Mesenchymal stem cell (in vitro differentiated cells and primary cell): ENCODE measurements at regions not wholly inside any gene's neighbourhood (a gene's known extent, or its start where the extent isn't known, plus 50 kb on each side); places are given as distances from the start of the nearest gene placed in this dataset.

Source experiments
- DNase-seq: peaks from one replicate; pipeline ENCODE4 v3.0.0-alpha.2; 2013
- H2AFZ ChIP-seq: one replicate; pipeline ENCODE4 v1.6.1; 2013; ENCODE audit warnings: low read depth, mild to moderate bottlenecking, control low read depth, inconsistent platforms, low read length, moderate library complexity
- H2AK5ac ChIP-seq: 2 replicates; pipeline ENCODE4 v1.6.1; 2013; ENCODE audit warnings: low read length, moderate library complexity, mild to moderate bottlenecking, inconsistent platforms; ENCODE audit not compliant: severe bottlenecking
- H2BK120ac ChIP-seq: one replicate; pipeline ENCODE4 v1.6.1; 2013; ENCODE audit warnings: low read depth, mild to moderate bottlenecking, inconsistent platforms, low read length, moderate library complexity
- H2BK12ac ChIP-seq, 2 experiments: one replicate each; pipeline ENCODE4 v1.6.1; 2013; ENCODE audit warnings: inconsistent platforms in 2 of 2, low read length in 2 of 2, mild to moderate bottlenecking in 2 of 2, moderate library complexity in 2 of 2, control low read depth in 1 of 2
- H2BK15ac ChIP-seq: one replicate; pipeline ENCODE4 v1.6.1; 2013; ENCODE audit warnings: mild to moderate bottlenecking, low read depth, inconsistent platforms; ENCODE audit not compliant: poor library complexity, severe bottlenecking
- H2BK5ac ChIP-seq: 2 replicates; pipeline ENCODE4 v1.6.1; 2013; ENCODE audit warnings: low read depth, mild to moderate bottlenecking, low read length, control low read depth, inconsistent platforms; ENCODE audit not compliant: poor library complexity, severe bottlenecking
- H3K14ac ChIP-seq, 2 experiments: one replicate each; pipeline ENCODE4 v1.6.1; 2013; ENCODE audit warnings: inconsistent platforms in 2 of 2, low read length in 2 of 2, control low read depth in 1 of 2, mild to moderate bottlenecking in 1 of 2, moderate library complexity in 1 of 2
- H3K18ac ChIP-seq, 2 experiments: one replicate each; pipeline ENCODE4 v1.6.1; 2013; ENCODE audit warnings: inconsistent platforms in 2 of 2, low read length in 2 of 2, control low read depth in 1 of 2, low read depth in 1 of 2, mild to moderate bottlenecking in 1 of 2
- H3K23ac ChIP-seq, 2 experiments: one replicate each; pipeline ENCODE4 v1.6.1; 2013; ENCODE audit warnings: inconsistent platforms in 2 of 2, low read length in 2 of 2, mild to moderate bottlenecking in 2 of 2, moderate library complexity in 2 of 2, control low read depth in 1 of 2
- H3K27ac ChIP-seq: 2 replicates; pipeline ENCODE4 v1.5.1; 2013; ENCODE audit warnings: mild to moderate bottlenecking, moderate library complexity, low read length, control low read depth, inconsistent platforms; ENCODE audit not compliant: poor library complexity, severe bottlenecking
- H3K27me3 ChIP-seq, 2 experiments: 2 replicates each; pipeline versions ENCODE4 v1.6.1 to v1.7.0; 2013; ENCODE audit warnings: low read length in 2 of 2, mild to moderate bottlenecking in 2 of 2, moderate library complexity in 2 of 2, control low read depth in 1 of 2, inconsistent platforms in 1 of 2; ENCODE audit not compliant: control insufficient read depth in 1 of 2, insufficient read depth in 1 of 2
- H3K36me3 ChIP-seq, 2 experiments: 2 replicates each; pipeline versions ENCODE4 v1.6.1 to v1.7.0; 2013; ENCODE audit warnings: low read length in 2 of 2, control low read depth in 1 of 2, inconsistent platforms in 1 of 2, low read depth in 1 of 2, mild to moderate bottlenecking in 1 of 2; ENCODE audit not compliant: insufficient read depth in 2 of 2, control insufficient read depth in 1 of 2
- H3K4ac ChIP-seq, 2 experiments: one replicate each; pipeline ENCODE4 v1.6.1; 2013; ENCODE audit warnings: inconsistent platforms in 2 of 2, low read length in 2 of 2, mild to moderate bottlenecking in 2 of 2, moderate library complexity in 2 of 2, control low read depth in 1 of 2, low read depth in 1 of 2
- H3K4me1 ChIP-seq: 2 replicates; pipeline ENCODE4 v1.6.1; 2013; ENCODE audit warnings: low read depth, low read length, control low read depth; ENCODE audit not compliant: control insufficient read depth, insufficient read depth
- H3K4me2 ChIP-seq: 2 replicates; pipeline ENCODE4 v1.6.1; 2013; ENCODE audit warnings: low read length, mild to moderate bottlenecking, inconsistent platforms; ENCODE audit not compliant: poor library complexity, severe bottlenecking
- H3K4me3 ChIP-seq, 2 experiments: 2 replicates each; pipeline versions ENCODE4 v1.5.1 to v1.7.0; 2013; ENCODE audit warnings: low read length in 2 of 2, mild to moderate bottlenecking in 2 of 2, control low read depth in 1 of 2, low read depth in 1 of 2; ENCODE audit not compliant: insufficient read depth in 1 of 2
- H3K79me1 ChIP-seq: replicated peaks from 2 replicates; pipeline ENCODE4 v1.6.1; 2013; ENCODE audit warnings: mild to moderate bottlenecking, control low read depth, low read length, inconsistent platforms; ENCODE audit not compliant: poor library complexity, severe bottlenecking
- H3K9ac ChIP-seq: 2 replicates; pipeline ENCODE4 v1.7.0; 2013; ENCODE audit warnings: mild to moderate bottlenecking, low read length, moderate library complexity
- H3K9me3 ChIP-seq: 2 replicates; pipeline ENCODE4 v1.7.0; 2013; ENCODE audit warnings: mild to moderate bottlenecking, low read length; ENCODE audit not compliant: control insufficient read depth
- H4K8ac ChIP-seq: one replicate; pipeline ENCODE4 v1.6.1; 2013; ENCODE audit warnings: inconsistent platforms, mild to moderate bottlenecking, low read length, moderate library complexity
- H4K91ac ChIP-seq: one replicate; pipeline ENCODE4 v1.6.1; 2013; ENCODE audit warnings: mild to moderate bottlenecking, low read length, inconsistent platforms
- WGBS: methylation state at CpG from one replicate; pipeline ENCODE4 v1.1.7; 2013; ENCODE audit warnings: mixed read lengths; 5-methylcytosine and 5-hydroxymethylcytosine counted together

GRCh38 chr3:5543047-5543446 is 355.5 kb downstream of the EDEM1 start:
- Histone ChIP-seq H2BK5ac (no peak overlapping the region), H2BK120ac (no peak overlapping the region), H3K18ac (no peak overlapping the region), H2AFZ (no peak overlapping the region), H2BK15ac (no peak overlapping the region), H3K4me1 (no peaks in the 10 kb centered on the region), H3K23ac (no peak overlapping the region), H4K91ac (no peak overlapping the region), H3K36me3 (no peaks in the 10 kb centered on the region), H2AK5ac (no peak overlapping the region), H3K14ac (no peak overlapping the region), H3K4me2 (no peak overlapping the region), H3K79me1 (no peaks in the 10 kb centered on the region), H3K27me3 (no peaks in the 10 kb centered on the region), H3K27ac (no peak overlapping the region), H2BK12ac (no peak overlapping the region), H3K9me3 (peaks cover 54% of the 10 kb centered on the region), H4K8ac (no peak overlapping the region), H3K9ac (no peak overlapping the region), H3K4ac (no peak overlapping the region), H3K4me3 (no peak overlapping the region)
- no peak for DNase-seq
- WGBS, result no CpG with 5 or more reads among the region's 1 CpG

GRCh38 chr3:5545719-5546118 is 358.2 kb downstream of the EDEM1 start:
- H2AFZ ChIP-seq, result no peak overlapping the region
- H2AK5ac ChIP-seq, result no peak overlapping the region
- H3K27ac ChIP-seq, result no peak overlapping the region
- H3K9ac ChIP-seq, result no peak overlapping the region
- no peak overlapping the region for H3K14ac ChIP-seq
- no peak overlapping the region for H2BK15ac ChIP-seq
- no peak overlapping the region for H2BK5ac ChIP-seq
- H3K4me2 ChIP-seq, result no peak overlapping the region
- WGBS, result 62% methylated on average over 1 of the region's 1 CpG
- H3K4ac ChIP-seq, result no peak overlapping the region
- no peak overlapping the region for H4K8ac ChIP-seq
- no peak overlapping the region for H3K4me3 ChIP-seq
- no peak overlapping the region for H2BK120ac ChIP-seq
- H3K9me3 ChIP-seq, result peaks cover 64% of the 10 kb centered on the region
- no peak overlapping the region for H3K23ac ChIP-seq
- no peak overlapping the region for H2BK12ac ChIP-seq
- H3K4me1 ChIP-seq, result no peaks in the 10 kb centered on the region
- no peak overlapping the region for H4K91ac ChIP-seq
- no peaks in the 10 kb centered on the region for H3K36me3 ChIP-seq
- no peak for DNase-seq
- H3K18ac ChIP-seq, result no peak overlapping the region
- H3K27me3 ChIP-seq, result no peaks in the 10 kb centered on the region
- no peaks in the 10 kb centered on the region for H3K79me1 ChIP-seq

- Histone ChIP-seq H2BK5ac (no peak overlapping the region), H4K8ac (no peak overlapping the region), H4K91ac (no peak overlapping the region), H3K4me2 (no peak overlapping the region), H2BK15ac (no peak overlapping the region), H3K18ac (no peak overlapping the region), H3K4ac (no peak overlapping the region), H3K27ac (no peak overlapping the region), H3K27me3 (no peaks in the 10 kb centered on the region), H2BK120ac (no peak overlapping the region), H2AFZ (no peak overlapping the region), H3K9ac (no peak overlapping the region), H3K9me3 (peaks cover 42% of the 10 kb centered on the region), H3K4me1 (no peaks in the 10 kb centered on the region), H2AK5ac (no peak overlapping the region), H3K79me1 (no peaks in the 10 kb centered on the region), H3K23ac (no peak overlapping the region), H3K14ac (no peak overlapping the region), H3K4me3 (no peak overlapping the region), H2BK12ac (no peak overlapping the region), H3K36me3 (no peaks in the 10 kb centered on the region)
- no peak for DNase-seq
- WGBS, result over 99% methylated on average over 3 of the region's 8 CpGs
Measured at GRCh38 chr3:5553203-5553602, 365.7 kb downstream of the EDEM1 start.

- Histone ChIP-seq H3K9ac (no peak overlapping the region), H3K4me3 (no peak overlapping the region), H3K4ac (no peak overlapping the region), H3K4me2 (no peak overlapping the region), H3K27ac (no peak overlapping the region), H3K79me1 (no peaks in the 10 kb centered on the region), H3K23ac (no peak overlapping the region), H2BK120ac (no peak overlapping the region), H2BK5ac (no peak overlapping the region), H2AFZ (no peak overlapping the region), H3K9me3 (peaks cover 31% of the 10 kb centered on the region), H2BK15ac (no peak overlapping the region), H3K36me3 (no peaks in the 10 kb centered on the region), H4K8ac (no peak overlapping the region), H2BK12ac (no peak overlapping the region), H3K18ac (no peak overlapping the region), H2AK5ac (no peak overlapping the region), H3K4me1 (no peaks in the 10 kb centered on the region), H3K14ac (no peak overlapping the region), H3K27me3 (no peaks in the 10 kb centered on the region), H4K91ac (no peak overlapping the region)
- no peak for DNase-seq
Measured at GRCh38 chr3:5554245-5554747, 366.8 kb downstream of the EDEM1 start.
